Neural progenitor cell (in vitro differentiated cells): ENCODE measurements at regions not wholly inside any gene's neighbourhood (a gene's known extent, or its start where the extent isn't known, plus 50 kb on each side); places are given as distances from the start of the nearest gene placed in this dataset.

Source experiments
- DNase-seq: peaks from one replicate; pipeline ENCODE4 v3.0.0-alpha.2; 2016; ENCODE audit warnings: low spot score
- H2AFZ ChIP-seq: fragments of 200-600 bp; sonication (generic); replicated peaks from 2 replicates; pipeline ENCODE4 v1.6.1; 2016; ENCODE audit warnings: antibody characterized with exemption
- H3F3A ChIP-seq: fragments of 200-600 bp; sonication (generic); 2 replicates; pipeline ENCODE4 v1.6.1; 2016; ENCODE audit warnings: antibody characterized with exemption, low read depth
- H3K27ac ChIP-seq: fragments of 200-600 bp; sonication (generic); 2 replicates; pipeline ENCODE4 v1.5.1; 2016; ENCODE audit warnings: mild to moderate bottlenecking
- H3K27me3 ChIP-seq: fragments of 200-600 bp; sonication (generic); 2 replicates; pipeline ENCODE4 v1.6.1; 2016; ENCODE audit warnings: mild to moderate bottlenecking, moderate library complexity
- H3K36me3 ChIP-seq: fragments of 200-600 bp; sonication (generic); 2 replicates; pipeline ENCODE4 v1.5.1; 2016
- H3K4me1 ChIP-seq: fragments of 200-600 bp; sonication (generic); 2 replicates; pipeline ENCODE4 v1.6.1; 2016; ENCODE audit warnings: mixed run types
- H3K4me2 ChIP-seq: fragments of 200-600 bp; sonication (generic); 2 replicates; pipeline ENCODE4 v1.6.1; 2016
- H3K4me3 ChIP-seq: fragments of 200-600 bp; sonication (generic); 2 replicates; pipeline ENCODE4 v1.5.1; 2016
- H3K79me2 ChIP-seq: fragments of 200-600 bp; sonication (generic); 2 replicates; pipeline ENCODE4 v1.6.1; 2016; ENCODE audit warnings: low read depth
- H3K9ac ChIP-seq: fragments of 200-600 bp; sonication (generic); 2 replicates; pipeline ENCODE4 v1.6.1; 2016
- H3K9me3 ChIP-seq: fragments of 200-600 bp; sonication (generic); 2 replicates; pipeline ENCODE4 v1.5.1; 2016; ENCODE audit warnings: low read depth
- H4K20me1 ChIP-seq: fragments of 200-600 bp; sonication (generic); 2 replicates; pipeline ENCODE4 v1.6.1; 2016; ENCODE audit warnings: low read depth
- H3K27ac Mint-ChIP-seq: 3 replicates; pipeline ENCODE4 v1.8.0; 2021; ENCODE audit warnings: mixed read lengths
- H3K27me3 Mint-ChIP-seq: 2 replicates; pipeline ENCODE4 v1.8.0; 2022; ENCODE audit warnings: low read depth, mild to moderate bottlenecking, inconsistent platforms, moderate library complexity, mixed read lengths; ENCODE audit not compliant: insufficient read depth
- H3K36me3 Mint-ChIP-seq: 3 replicates; pipeline ENCODE4 v1.8.0; 2021; ENCODE audit warnings: mixed read lengths
- H3K4me1 Mint-ChIP-seq: 3 replicates; pipeline ENCODE4 v1.8.0; 2021; ENCODE audit warnings: mixed read lengths
- H3K4me3 Mint-ChIP-seq: 3 replicates; pipeline ENCODE4 v1.8.0; 2021; ENCODE audit warnings: mild to moderate bottlenecking, moderate library complexity, mixed read lengths
- H3K9me3 Mint-ChIP-seq: 3 replicates; pipeline ENCODE4 v1.8.0; 2020; ENCODE audit warnings: mixed read lengths
- CTCF ChIP-seq: fragments of 200-600 bp; sonication (generic); IDR thresholded peaks from 2 replicates; pipeline ENCODE4 v1.5.1; 2017; ENCODE audit warnings: antibody characterized with exemption, mild to moderate bottlenecking
- EZH2 ChIP-seq: fragments of 200-600 bp; sonication (generic); IDR thresholded peaks from 2 replicates; pipeline ENCODE4 v1.6.1; 2017; ENCODE audit warnings: antibody characterized with exemption, mild to moderate bottlenecking, moderate library complexity
- EZH2phosphoT487 ChIP-seq: fragments of 200-600 bp; sonication (generic); IDR thresholded peaks from 2 replicates; pipeline ENCODE4 v1.6.1; 2017; ENCODE audit warnings: antibody characterized with exemption

- Mint-ChIP-seq H3K36me3 (no peaks in the 10 kb centered on the region), H3K27ac (no peak overlapping the region), H3K27me3 (no peaks in the 10 kb centered on the region), H3K4me1 (peaks cover 11% of the 10 kb centered on the region), H3K9me3 (peaks cover 10% of the 10 kb centered on the region), H3K4me3 (no peak overlapping the region)
- Histone ChIP-seq H3K27ac (no peak overlapping the region), H2AFZ (no peak overlapping the region), H3K4me3 (no peak overlapping the region), H3F3A (no peaks in the 10 kb centered on the region), H3K4me2 (no peak overlapping the region), H3K27me3 (no peaks in the 10 kb centered on the region), H3K79me2 (no peaks in the 10 kb centered on the region), H4K20me1 (no peaks in the 10 kb centered on the region), H3K9ac (no peak overlapping the region), H3K4me1 (no peaks in the 10 kb centered on the region), H3K9me3 (no peaks in the 10 kb centered on the region), H3K36me3 (no peaks in the 10 kb centered on the region)
- DNase-seq = no peak
- TF ChIP-seq CTCF (no peak), EZH2 (no peak), EZH2phosphoT487 (no peak)
Measured at GRCh38 chr5:18141222-18141621, 507.0 kb downstream of the TAF11L14 start.

- no peaks in the 10 kb centered on the region for H4K20me1 ChIP-seq
- Mint-ChIP-seq H3K4me3 (no peak overlapping the region), H3K27me3 (no peaks in the 10 kb centered on the region), H3K27ac (no peak overlapping the region), H3K4me1 (peaks cover 11% of the 10 kb centered on the region), H3K36me3 (no peaks in the 10 kb centered on the region), H3K9me3 (peaks cover 7% of the 10 kb centered on the region)
- H3K4me3 ChIP-seq = no peak overlapping the region
- H3K27ac ChIP-seq = no peak overlapping the region
- H3K36me3 ChIP-seq = no peaks in the 10 kb centered on the region
- no peaks in the 10 kb centered on the region for H3F3A ChIP-seq
- no peaks in the 10 kb centered on the region for H3K4me1 ChIP-seq
- no peak overlapping the region for H3K4me2 ChIP-seq
- no peak overlapping the region for H3K9ac ChIP-seq
- no peaks in the 10 kb centered on the region for H3K27me3 ChIP-seq
- TF ChIP-seq CTCF = no peak
- no peak for TF ChIP-seq EZH2
- TF ChIP-seq EZH2phosphoT487 = no peak
- H3K79me2 ChIP-seq = no peaks in the 10 kb centered on the region
- H3K9me3 ChIP-seq = no peaks in the 10 kb centered on the region
- peak overlapping the region; percentile 65 for H2AFZ ChIP-seq
- no peak for DNase-seq
Measured at GRCh38 chr5:18142831-18143230, 508.6 kb downstream of the TAF11L14 start.

- no peaks in the 10 kb centered on the region for H3K36me3 Mint-ChIP-seq
- no peaks in the 10 kb centered on the region for H3K4me1 Mint-ChIP-seq
Measured at GRCh38 chr5:18152671-18153070, 518.4 kb downstream of the TAF11L14 start.

More at GRCh38 chr5:18152671-18153070, 518.4 kb downstream of the TAF11L14 start:
- DNase-seq = no peak
- H3K4me3 ChIP-seq = no peak overlapping the region
- H3K9me3 ChIP-seq = no peaks in the 10 kb centered on the region
- H3F3A ChIP-seq = no peaks in the 10 kb centered on the region
- H3K27ac ChIP-seq = no peak overlapping the region
- Mint-ChIP-seq H3K27me3 (no peaks in the 10 kb centered on the region), H3K9me3 (no peaks in the 10 kb centered on the region), H3K4me3 (no peak overlapping the region), H3K27ac (no peak overlapping the region)
- no peak overlapping the region for H2AFZ ChIP-seq
- no peaks in the 10 kb centered on the region for H3K36me3 ChIP-seq
- no peaks in the 10 kb centered on the region for H3K79me2 ChIP-seq
- no peak overlapping the region for H3K4me2 ChIP-seq
- no peak overlapping the region for H3K9ac ChIP-seq
- TF ChIP-seq CTCF (no peak), EZH2phosphoT487 (no peak), EZH2 (no peak)
- no peaks in the 10 kb centered on the region for H3K27me3 ChIP-seq
- H4K20me1 ChIP-seq = no peaks in the 10 kb centered on the region
- H3K4me1 ChIP-seq = no peaks in the 10 kb centered on the region
